CD4-positive, alpha-beta T cell (primary cell): ENCODE measurements at regions not wholly inside any gene's neighbourhood (a gene's known extent, or its start where the extent isn't known, plus 50 kb on each side); places are given as distances from the start of the nearest gene placed in this dataset.

ENCODE experiments used
- ATAC-seq: fragments of 200-7000 bp; cut with Tn5 transposase; one replicate; pipeline ENCODE4 v1.10.0; 2022; ENCODE audit warnings: mild to moderate bottlenecking; ENCODE audit not compliant: poor library complexity
- CTCF ChIA-PET: fragments of 350-600 bp; sonication (Branson Sonifier 250); formaldehyde crosslinking; loops from one replicate; lab custom pipeline; 2021; ENCODE audit warnings: antibody characterized with exemption, inconsistent platforms; lab: Charles Lee
- POLR2A ChIA-PET: fragments of 350-600 bp; sonication (Branson Sonifier 250); formaldehyde crosslinking; loops from one replicate; lab custom pipeline; 2021; ENCODE audit warnings: antibody characterized with exemption, inconsistent platforms; lab: Charles Lee
- DNase-seq, 14 experiments: peaks; one replicate each; pipeline ENCODE4 v3.0.0-alpha.2; 2013 to 2020; ENCODE audit warnings: mixed read lengths in 2 of 14
- H3K27ac ChIP-seq, 2 donors: one replicate each; pipeline versions ENCODE4 v1.5.1 to v1.7.0; 2013; ENCODE audit warnings: low read length in 2 of 2, low read depth in 1 of 2, mild to moderate bottlenecking in 1 of 2
- H3K27me3 ChIP-seq, 2 experiments: 1 replicate in 1 of 2; 2 replicates in 1 of 2; pipeline versions ENCODE4 v1.6.1 to v1.7.0; 2013; ENCODE audit warnings: low read length in 2 of 2, control low read depth in 1 of 2, mild to moderate bottlenecking in 1 of 2, moderate library complexity in 1 of 2; ENCODE audit not compliant: insufficient read depth in 2 of 2, control insufficient read depth in 1 of 2
- H3K36me3 ChIP-seq: one replicate; pipeline ENCODE4 v1.6.1; 2013; ENCODE audit warnings: low read length, control low read depth; ENCODE audit not compliant: insufficient read depth
- H3K4me1 ChIP-seq: one replicate; pipeline ENCODE4 v1.6.1; 2013; ENCODE audit warnings: low read length, control low read depth; ENCODE audit not compliant: insufficient read depth
- H3K4me3 ChIP-seq: one replicate; pipeline ENCODE4 v1.5.1; 2013; ENCODE audit warnings: mild to moderate bottlenecking, low read length, moderate library complexity
- H3K9me3 ChIP-seq, 2 experiments: 1 replicate in 1 of 2; 2 replicates in 1 of 2; pipeline versions ENCODE4 v1.6.1 to v1.7.0; 2013; ENCODE audit warnings: low read length in 2 of 2, mild to moderate bottlenecking in 2 of 2, control low read depth in 1 of 2, moderate library complexity in 1 of 2; ENCODE audit not compliant: control insufficient read depth in 1 of 2, insufficient read depth in 1 of 2
- H3K27ac Mint-ChIP-seq: one replicate; pipeline ENCODE4 v1.8.0; 2020; ENCODE audit warnings: mixed read lengths
- H3K27me3 Mint-ChIP-seq: one replicate; pipeline ENCODE4 v1.8.0; 2021; ENCODE audit warnings: mixed read lengths
- H3K36me3 Mint-ChIP-seq: one replicate; pipeline ENCODE4 v1.8.0; 2021; ENCODE audit warnings: low read depth, mixed read lengths
- H3K4me1 Mint-ChIP-seq: one replicate; pipeline ENCODE4 v1.8.0; 2021; ENCODE audit warnings: low read depth, mixed read lengths
- H3K4me3 Mint-ChIP-seq: one replicate; pipeline ENCODE4 v1.8.0; 2020; ENCODE audit warnings: mild to moderate bottlenecking, mixed read lengths
- H3K9me3 Mint-ChIP-seq: one replicate; pipeline ENCODE4 v1.8.0; 2020; ENCODE audit warnings: mixed read lengths
- CTCF ChIP-seq: fragments of 200-600 bp; IDR thresholded peaks from one replicate; pipeline ENCODE4 v1.8.0; 2022; ENCODE audit warnings: antibody characterized with exemption, mild to moderate bottlenecking
- intact Hi-C, 2 experiments: fragments of 100-400 bp; cut with DNase I in 1 of 2; cut with micrococcal nuclease in 1 of 2; formaldehyde crosslinking; loops; one replicate each; pipeline versions ENCODE4 v1.15.1 to v1.9.0; 2023 to 2025; cut with DNase I, micrococcal nuclease

GRCh38 chr14:62364161-62364560 is 601.9 kb downstream of the SNAPC1 start:
- H3K4me3 ChIP-seq, result no peak overlapping the region
- no peak overlapping the region for H3K27ac Mint-ChIP-seq
- ChIA-PET CTCF (no interaction called here), POLR2A (no interaction called here)
- H3K9me3 Mint-ChIP-seq, result peaks cover 8% of the 10 kb centered on the region
- H3K4me1 ChIP-seq, result no peaks in the 10 kb centered on the region
- H3K27me3 Mint-ChIP-seq, result no peaks in the 10 kb centered on the region
- no peaks in the 10 kb centered on the region for H3K27me3 ChIP-seq
- no peaks in the 10 kb centered on the region for H3K36me3 Mint-ChIP-seq
- peaks cover 0 to 5% of the 10 kb centered on the region in 2 experiments for H3K9me3 ChIP-seq
- no peak overlapping the region for H3K4me3 Mint-ChIP-seq
- no peaks in the 10 kb centered on the region for H3K36me3 ChIP-seq
- H3K4me1 Mint-ChIP-seq, result no peaks in the 10 kb centered on the region
- no peak for TF ChIP-seq CTCF
- intact Hi-C loops, result no loop called here
- DNase-seq (no peak), ATAC-seq (no peak)
- no peak overlapping the region for H3K27ac ChIP-seq

- DNase-seq (no peak), ATAC-seq (no peak)
- Mint-ChIP-seq H3K9me3 (peaks cover 8% of the 10 kb centered on the region), H3K4me1 (no peaks in the 10 kb centered on the region), H3K4me3 (no peak overlapping the region), H3K27ac (no peak overlapping the region), H3K27me3 (no peaks in the 10 kb centered on the region), H3K36me3 (no peaks in the 10 kb centered on the region)
- ChIA-PET CTCF (no interaction called here), POLR2A (no interaction called here)
- H3K4me1 ChIP-seq, result no peaks in the 10 kb centered on the region
- no peaks in the 10 kb centered on the region for H3K36me3 ChIP-seq
- no peak for TF ChIP-seq CTCF
- no peak overlapping the region for H3K4me3 ChIP-seq
- no peaks in the 10 kb centered on the region for H3K27me3 ChIP-seq
- intact Hi-C loops, result no loop called here
- peaks cover 0 to 5% of the 10 kb centered on the region in 2 experiments for H3K9me3 ChIP-seq
- H3K27ac ChIP-seq, result no peak overlapping the region
These were observed 602.6 kb downstream of the SNAPC1 start for GRCh38 chr14:62364800-62365280.

GRCh38 chr14:62369919-62370560 is 607.8 kb downstream of the SNAPC1 start:
- no peak for TF ChIP-seq CTCF
- Histone ChIP-seq H3K4me1 (no peaks in the 10 kb centered on the region), H3K4me3 (no peak overlapping the region), H3K36me3 (no peaks in the 10 kb centered on the region), H3K27me3 (no peaks in the 10 kb centered on the region), H3K27ac (no peak overlapping the region), H3K9me3 (peaks cover 0 to 8% of the 10 kb centered on the region in 2 experiments)
- intact Hi-C loops, result no loop called here
- H3K36me3 Mint-ChIP-seq, result no peaks in the 10 kb centered on the region
- ATAC-seq, result no peak
- POLR2A ChIA-PET, result no interaction called here
- no peak overlapping the region for H3K4me3 Mint-ChIP-seq
- DNase-seq, result no peak
- no peak overlapping the region for H3K27ac Mint-ChIP-seq
- no peaks in the 10 kb centered on the region for H3K27me3 Mint-ChIP-seq
- CTCF ChIA-PET, result no interaction called here
- H3K4me1 Mint-ChIP-seq, result no peaks in the 10 kb centered on the region
- peaks cover 2% of the 10 kb centered on the region for H3K9me3 Mint-ChIP-seq
